HepG2 (cell line): ENCODE measurements at regions not wholly inside any gene's neighbourhood (a gene's known extent, or its start where the extent isn't known, plus 50 kb on each side); places are given as distances from the start of the nearest gene placed in this dataset.

Source experiments
- MYPOP ChIP-seq: sonication (generic); formaldehyde crosslinking; IDR thresholded peaks from 2 replicates; pipeline ENCODE4 v1.8.1; 2023; ENCODE audit warnings: mild to moderate bottlenecking, moderate library complexity, missing genetic modification reagents
- RORA ChIP-seq: sonication (generic); formaldehyde crosslinking; IDR thresholded peaks from 2 replicates; pipeline ENCODE4 v1.5.0; 2020; ENCODE audit warnings: mild to moderate bottlenecking, missing genetic modification reagents, moderate library complexity
- SALL2 ChIP-seq: sonication (generic); formaldehyde crosslinking; IDR thresholded peaks from 2 replicates; pipeline ENCODE4 v1.8.1; 2023; ENCODE audit warnings: mild to moderate bottlenecking, missing genetic modification reagents, inconsistent platforms
- SRSF1 ChIP-seq: fragments of 200-400 bp; formaldehyde crosslinking; optimal IDR thresholded peaks from 2 replicates; pipeline ENCODE3; 2017; ENCODE audit warnings: mild to moderate bottlenecking, low read depth, low read length, moderate library complexity
- SRY ChIP-seq: sonication (generic); formaldehyde crosslinking; IDR thresholded peaks from 2 replicates; pipeline ENCODE4 v1.8.0; 2022; ENCODE audit warnings: mild to moderate bottlenecking, missing genetic modification reagents
- TMF1 ChIP-seq: sonication (generic); formaldehyde crosslinking; IDR thresholded peaks from 2 replicates; pipeline ENCODE4 v1.8.1; 2022; ENCODE audit warnings: low read depth, missing genetic modification reagents
- TOE1 ChIP-seq: sonication (generic); formaldehyde crosslinking; IDR thresholded peaks from 2 replicates; pipeline ENCODE4 v1.4.0; 2020; ENCODE audit warnings: mild to moderate bottlenecking, missing genetic modification reagents
- ZFYVE20 ChIP-seq: sonication (generic); formaldehyde crosslinking; IDR thresholded peaks from 2 replicates; pipeline ENCODE4 v1.8.0; 2023; ENCODE audit warnings: low read depth, mild to moderate bottlenecking, moderate library complexity, missing genetic modification reagents, borderline replicate concordance
- ZHX1 ChIP-seq: sonication (generic); formaldehyde crosslinking; IDR thresholded peaks from 2 replicates; pipeline ENCODE4 v1.8.1; 2022; ENCODE audit warnings: low read depth, mild to moderate bottlenecking, missing genetic modification reagents
- ZKSCAN8 ChIP-seq: IDR thresholded peaks from 2 replicates; pipeline ENCODE4 v1.6.1; 2016; ENCODE audit warnings: borderline replicate concordance, missing genetic modification reagents, missing compliant biosample characterization
- ZNF253 ChIP-seq: sonication (generic); formaldehyde crosslinking; IDR thresholded peaks from 2 replicates; pipeline ENCODE4 v1.8.0; 2022; ENCODE audit warnings: mild to moderate bottlenecking, missing genetic modification reagents, borderline replicate concordance
- ZNF292 ChIP-seq: sonication (generic); formaldehyde crosslinking; IDR thresholded peaks from 2 replicates; pipeline ENCODE4 v1.8.1; 2022; ENCODE audit warnings: mild to moderate bottlenecking, low read depth, missing genetic modification reagents, borderline replicate concordance
- ZNF317 ChIP-seq: sonication (generic); formaldehyde crosslinking; IDR thresholded peaks from 2 replicates; pipeline ENCODE4 v1.5.0; 2020; ENCODE audit warnings: mild to moderate bottlenecking, missing genetic modification reagents
- ZNF740 ChIP-seq: sonication (generic); formaldehyde crosslinking; IDR thresholded peaks from 2 replicates; pipeline ENCODE4 v1.4.0; 2020; ENCODE audit warnings: missing genetic modification reagents
- ZNF766 ChIP-seq: sonication (generic); formaldehyde crosslinking; IDR thresholded peaks from 2 replicates; pipeline ENCODE4 v1.5.0; 2020; ENCODE audit warnings: missing genetic modification reagents, borderline replicate concordance
- TF ChIP-seq, protein P1 (sequence below): sonication (generic); formaldehyde crosslinking; IDR thresholded peaks from 2 replicates; pipeline ENCODE4 v1.5.1; 2020; ENCODE audit warnings: missing genetic modification reagents, mild to moderate bottlenecking, borderline replicate concordance
- TF ChIP-seq, protein P2 (sequence below): IDR thresholded peaks from 2 replicates; pipeline ENCODE4 v1.6.1; 2016; ENCODE audit warnings: mild to moderate bottlenecking
- TF ChIP-seq, protein P3 (sequence below): sonication (generic); formaldehyde crosslinking; IDR thresholded peaks from 2 replicates; pipeline ENCODE4 v1.4.0; 2020; ENCODE audit warnings: low read depth, missing genetic modification reagents

- TF ChIP-seq, protein P1, sequence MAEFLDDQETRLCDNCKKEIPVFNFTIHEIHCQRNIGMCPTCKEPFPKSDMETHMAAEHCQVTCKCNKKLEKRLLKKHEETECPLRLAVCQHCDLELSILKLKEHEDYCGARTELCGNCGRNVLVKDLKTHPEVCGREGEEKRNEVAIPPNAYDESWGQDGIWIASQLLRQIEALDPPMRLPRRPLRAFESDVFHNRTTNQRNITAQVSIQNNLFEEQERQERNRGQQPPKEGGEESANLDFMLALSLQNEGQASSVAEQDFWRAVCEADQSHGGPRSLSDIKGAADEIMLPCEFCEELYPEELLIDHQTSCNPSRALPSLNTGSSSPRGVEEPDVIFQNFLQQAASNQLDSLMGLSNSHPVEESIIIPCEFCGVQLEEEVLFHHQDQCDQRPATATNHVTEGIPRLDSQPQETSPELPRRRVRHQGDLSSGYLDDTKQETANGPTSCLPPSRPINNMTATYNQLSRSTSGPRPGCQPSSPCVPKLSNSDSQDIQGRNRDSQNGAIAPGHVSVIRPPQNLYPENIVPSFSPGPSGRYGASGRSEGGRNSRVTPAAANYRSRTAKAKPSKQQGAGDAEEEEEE (CRISPR knock-in tag) = no peak
- TF ChIP-seq ZHX1 (0 out of 2 replicates have a peak, but pooled peaks have one; percentile 19), ZNF253 (CRISPR knock-in tag) (no peak), ZNF317 (CRISPR knock-in tag) (no peak), SALL2 (CRISPR knock-in tag) (no peak), SRY (no peak), TMF1 (no peak), ZNF292 (CRISPR knock-in tag) (peak; percentile 84; the same call in 1 of the 2 replicates), ZNF766 (CRISPR knock-in tag) (no peak), TOE1 (no peak), ZKSCAN8 (no peak), SRSF1 (no peak), ZNF740 (CRISPR knock-in tag) (no peak), MYPOP (CRISPR knock-in tag) (0 out of 2 replicates have a peak, but pooled peaks have one; percentile 54), RORA (CRISPR knock-in tag) (0 out of 2 replicates have a peak, but pooled peaks have one; percentile 58), ZFYVE20 (CRISPR knock-in tag) (no peak)
- TF ChIP-seq, protein P2, sequence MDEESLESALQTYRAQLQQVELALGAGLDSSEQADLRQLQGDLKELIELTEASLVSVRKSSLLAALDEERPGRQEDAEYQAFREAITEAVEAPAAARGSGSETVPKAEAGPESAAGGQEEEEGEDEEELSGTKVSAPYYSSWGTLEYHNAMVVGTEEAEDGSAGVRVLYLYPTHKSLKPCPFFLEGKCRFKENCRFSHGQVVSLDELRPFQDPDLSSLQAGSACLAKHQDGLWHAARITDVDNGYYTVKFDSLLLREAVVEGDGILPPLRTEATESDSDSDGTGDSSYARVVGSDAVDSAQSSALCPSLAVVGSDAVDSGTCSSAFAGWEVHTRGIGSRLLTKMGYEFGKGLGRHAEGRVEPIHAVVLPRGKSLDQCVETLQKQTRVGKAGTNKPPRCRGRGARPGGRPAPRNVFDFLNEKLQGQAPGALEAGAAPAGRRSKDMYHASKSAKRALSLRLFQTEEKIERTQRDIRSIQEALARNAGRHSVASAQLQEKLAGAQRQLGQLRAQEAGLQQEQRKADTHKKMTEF (CRISPR knock-in tag) = peak; percentile 38; the same call in 1 of the 2 replicates
- TF ChIP-seq, protein P3, sequence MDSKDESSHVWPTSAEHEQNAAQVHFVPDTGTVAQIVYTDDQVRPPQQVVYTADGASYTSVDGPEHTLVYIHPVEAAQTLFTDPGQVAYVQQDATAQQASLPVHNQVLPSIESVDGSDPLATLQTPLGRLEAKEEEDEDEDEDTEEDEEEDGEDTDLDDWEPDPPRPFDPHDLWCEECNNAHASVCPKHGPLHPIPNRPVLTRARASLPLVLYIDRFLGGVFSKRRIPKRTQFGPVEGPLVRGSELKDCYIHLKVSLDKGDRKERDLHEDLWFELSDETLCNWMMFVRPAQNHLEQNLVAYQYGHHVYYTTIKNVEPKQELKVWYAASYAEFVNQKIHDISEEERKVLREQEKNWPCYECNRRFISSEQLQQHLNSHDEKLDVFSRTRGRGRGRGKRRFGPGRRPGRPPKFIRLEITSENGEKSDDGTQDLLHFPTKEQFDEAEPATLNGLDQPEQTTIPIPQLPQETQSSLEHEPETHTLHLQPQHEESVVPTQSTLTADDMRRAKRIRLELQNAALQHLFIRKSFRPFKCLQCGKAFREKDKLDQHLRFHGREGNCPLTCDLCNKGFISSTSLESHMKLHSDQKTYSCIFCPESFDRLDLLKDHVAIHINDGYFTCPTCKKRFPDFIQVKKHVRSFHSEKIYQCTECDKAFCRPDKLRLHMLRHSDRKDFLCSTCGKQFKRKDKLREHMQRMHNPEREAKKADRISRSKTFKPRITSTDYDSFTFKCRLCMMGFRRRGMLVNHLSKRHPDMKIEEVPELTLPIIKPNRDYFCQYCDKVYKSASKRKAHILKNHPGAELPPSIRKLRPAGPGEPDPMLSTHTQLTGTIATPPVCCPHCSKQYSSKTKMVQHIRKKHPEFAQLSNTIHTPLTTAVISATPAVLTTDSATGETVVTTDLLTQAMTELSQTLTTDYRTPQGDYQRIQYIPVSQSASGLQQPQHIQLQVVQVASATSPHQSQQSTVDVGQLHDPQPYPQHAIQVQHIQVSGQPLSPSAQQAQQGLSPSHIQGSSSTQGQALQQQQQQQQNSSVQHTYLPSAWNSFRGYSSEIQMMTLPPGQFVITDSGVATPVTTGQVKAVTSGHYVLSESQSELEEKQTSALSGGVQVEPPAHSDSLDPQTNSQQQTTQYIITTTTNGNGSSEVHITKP (CRISPR knock-in tag) = no peak
These were observed 70.1 kb upstream of the ENPP6 start (continued) for GRCh38 chr4:184287697-184288255.
